ENCODE measurements at regions not wholly inside any gene's neighbourhood (a gene's known extent, or its start where the extent isn't known, plus 50 kb on each side); places are given as distances from the start of the nearest gene placed in this dataset.

GRCh38 chr2:198285216-198285615 lies 480.8 kb downstream of the PLCL1 start:
- Histone ChIP-seq H3K4me3 (replicated peaks in 1 of 3; ENCODE audit: insufficient read depth in 1 of 3, low read depth in 1 of 3, low read length in 3 of 3) (no peak overlapping the region), H3K79me2 (ENCODE audit: control insufficient read depth, insufficient read depth, low read length) (no peaks in the 10 kb centered on the region), H3K27ac (ENCODE audit: insufficient read depth, low read depth, low read length) (no peak overlapping the region), H3K4me2 (ENCODE audit: insufficient read depth, low read length) (no peak overlapping the region), H3K9me3 (replicated peaks; ENCODE audit: control insufficient read depth, insufficient read depth, low read length) (no peaks in the 10 kb centered on the region), H3K27me3 (ENCODE audit: control insufficient read depth in 2 of 2, insufficient read depth in 2 of 2, low read length in 2 of 2) (peaks cover 5 to 9% of the 10 kb centered on the region in 2 experiments), H3K4me1 (ENCODE audit: control insufficient read depth, extremely low read depth, insufficient read depth, low read length) (no peaks in the 10 kb centered on the region), H3K9ac (replicated peaks; ENCODE audit: extremely low read depth, insufficient read depth, low read length) (no peak overlapping the region), H3K36me3 (ENCODE audit: control insufficient read depth in 2 of 2, extremely low read depth in 1 of 2, insufficient read depth in 2 of 2, low read length in 2 of 2) (no peaks in the 10 kb centered on the region), H4K20me1 (replicated peaks; ENCODE audit: control insufficient read depth, extremely low read depth, insufficient read depth, low read length) (no peaks in the 10 kb centered on the region), H2AFZ (ENCODE audit: low read depth, low read length) (no peak overlapping the region), H3K9me1 (replicated peaks; ENCODE audit: control insufficient read depth, extremely low read depth, insufficient read depth, low read length) (no peaks in the 10 kb centered on the region)
- no TSS peak for BruUV-seq (replicated peaks)
- FAIRE-seq: no peak
- DNase-seq (ENCODE audit: low read depth, low spot score): no peak
- intact Hi-C loops (cut with micrococcal nuclease) (no loop called here), dilution Hi-C loops (cut with MboI; ENCODE audit: extremely low pct_ligation_motif_present, low sequenced_read_pairs) (no loop called here)
- no peak for TF ChIP-seq POLR2A (IDR thresholded peaks at IDR 0.05; ENCODE audit: low read depth, low read length)
- no peak for TF ChIP-seq MAX (IDR thresholded peaks at IDR 0.05; ENCODE audit: insufficient read depth, insufficient read length)
- no peak for TF ChIP-seq MYC (IDR thresholded peaks at IDR 0.05; ENCODE audit: low read depth, low read length)
- TF ChIP-seq JUN (IDR thresholded peaks at IDR 0.05; ENCODE audit: borderline replicate concordance, insufficient read depth, insufficient read length, low read depth): no peak
- TF ChIP-seq FOS (IDR thresholded peaks at IDR 0.05; ENCODE audit: borderline replicate concordance, insufficient read depth, low read length): no peak
- no peak for TF ChIP-seq POLR2AphosphoS5 (IDR thresholded peaks at IDR 0.05; ENCODE audit: insufficient read depth, low read depth, low read length)
- TF ChIP-seq EZH2 (IDR thresholded peaks at IDR 0.05; ENCODE audit: borderline replicate concordance, low read depth, low read length, severe bottlenecking): no peak
- TF ChIP-seq GATA2 (IDR thresholded peaks at IDR 0.05; ENCODE audit: insufficient read depth, insufficient read length, low read depth, low read length): no peak
- no peak for TF ChIP-seq CTCF (IDR thresholded peaks at IDR 0.05; ENCODE audit: extremely low read depth in 1 of 2, insufficient read depth in 1 of 2, low read depth in 1 of 2, low read length in 2 of 2)
- ChIA-PET CTCF (interaction anchor here (1.4 kb wide), 1 partner anchor 12 kb away, joined by 4 read pairs; no protein-coding TSS in a partner anchor), POLR2A (no interaction called here)
